H1 (cell line): ENCODE measurements at regions not wholly inside any gene's neighbourhood (a gene's known extent, or its start where the extent isn't known, plus 50 kb on each side); places are given as distances from the start of the nearest gene placed in this dataset.

Experiments used
- CTCF ChIA-PET: fragments of 300-600 bp; sonication (Branson Sonifier 250); formaldehyde crosslinking; loops from one replicate; lab custom pipeline; 2021; ENCODE audit not compliant: partially characterized antibody; lab: Charles Lee
- POLR2A ChIA-PET: fragments of 300-600 bp; sonication (Branson Sonifier 250); formaldehyde crosslinking; loops from one replicate; lab custom pipeline; 2021; ENCODE audit warnings: inconsistent platforms; ENCODE audit not compliant: partially characterized antibody; lab: Charles Lee
- DNase-seq, 2 experiments: peaks; one replicate each; pipeline versions ENCODE4 v3.0.0 to v3.0.0-alpha.2; 2010 to 2022; ENCODE audit warnings: low spot score in 2 of 2, low read depth in 1 of 2, mixed read lengths in 1 of 2
- FAIRE-seq: peaks from 2 replicates; lab custom pipeline; 2011; peaks lifted over from hg19 to GRCh38; lab: Jason Lieb, UNC
- H2AFZ ChIP-seq: 2 replicates; pipeline ENCODE4 v1.8.1; 2012; ENCODE audit warnings: low read length, inconsistent platforms
- H2AK5ac ChIP-seq: 2 replicates; pipeline ENCODE4 v1.6.1; 2013; ENCODE audit warnings: low read depth, low read length
- H2BK120ac ChIP-seq: replicated peaks from 2 replicates; pipeline ENCODE3; 2013; ENCODE audit warnings: low read depth, low read length, inconsistent platforms
- H2BK12ac ChIP-seq: 2 replicates; pipeline ENCODE4 v1.6.1; 2013; ENCODE audit warnings: low read depth, low read length
- H2BK15ac ChIP-seq: 2 replicates; pipeline ENCODE4 v1.6.1; 2013; ENCODE audit warnings: low read length
- H2BK20ac ChIP-seq: 2 replicates; pipeline ENCODE4 v1.6.1; 2013; ENCODE audit warnings: low read length
- H2BK5ac ChIP-seq: 2 replicates; pipeline ENCODE4 v1.6.1; 2013; ENCODE audit warnings: low read depth, low read length
- H3K14ac ChIP-seq: 2 replicates; pipeline ENCODE4 v1.6.1; 2013; ENCODE audit warnings: inconsistent platforms; ENCODE audit not compliant: insufficient read length
- H3K18ac ChIP-seq: 2 replicates; pipeline ENCODE4 v1.6.1; 2013; ENCODE audit warnings: low read length; ENCODE audit errors: extremely low read depth
- H3K23ac ChIP-seq: 2 replicates; pipeline ENCODE4 v1.6.1; 2013; ENCODE audit warnings: inconsistent platforms; ENCODE audit not compliant: insufficient read length
- H3K23me2 ChIP-seq: 2 replicates; pipeline ENCODE4 v1.6.1; 2013; ENCODE audit warnings: low read depth, low read length
- H3K27ac ChIP-seq: 2 replicates; pipeline ENCODE4 v1.6.1; 2011; ENCODE audit warnings: low read depth, low read length, inconsistent platforms
- H3K27me3 ChIP-seq, 4 experiments: replicated peaks in 1 of 4; 1 replicate in 1 of 4; 2 replicates in 3 of 4; pipeline versions ENCODE4 v1.6.1 to v1.8.1; 2011 to 2013; ENCODE audit warnings: low read length in 3 of 4, mild to moderate bottlenecking in 3 of 4, inconsistent platforms in 2 of 4, mixed read lengths in 2 of 4, moderate library complexity in 1 of 4; ENCODE audit not compliant: control insufficient read depth in 3 of 4, insufficient read depth in 3 of 4; ENCODE audit errors: extremely low read depth in 1 of 4
- H3K36me3 ChIP-seq, 4 experiments: 2 replicates each; pipeline versions ENCODE4 v1.6.1 to v1.8.1; 2011 to 2013; ENCODE audit warnings: mild to moderate bottlenecking in 4 of 4, low read length in 3 of 4, moderate library complexity in 2 of 4, control low read depth in 1 of 4, inconsistent platforms in 1 of 4; ENCODE audit not compliant: insufficient read depth in 4 of 4, control insufficient read depth in 2 of 4
- H3K4ac ChIP-seq: replicated peaks from 2 replicates; pipeline ENCODE3; 2013; ENCODE audit warnings: low read length, low read depth, mixed read lengths, inconsistent platforms; ENCODE audit not compliant: insufficient read length
- H3K4me1 ChIP-seq, 4 experiments: replicated peaks in 1 of 4; 1 replicate in 1 of 4; 2 replicates in 3 of 4; pipeline versions ENCODE4 v1.6.1 to v1.8.1; 2011 to 2013; ENCODE audit warnings: low read length in 3 of 4, inconsistent platforms in 2 of 4, mixed read lengths in 1 of 4; ENCODE audit not compliant: insufficient read depth in 4 of 4, control insufficient read depth in 3 of 4
- H3K4me2 ChIP-seq, 2 experiments: 2 replicates each; pipeline versions ENCODE4 v1.6.1 to v1.8.1; 2011 to 2013; ENCODE audit warnings: low read depth in 2 of 2, low read length in 2 of 2, control low read depth in 1 of 2, inconsistent platforms in 1 of 2, mild to moderate bottlenecking in 1 of 2; ENCODE audit not compliant: insufficient read depth in 1 of 2
- H3K4me3 ChIP-seq, 4 experiments: fragments of 200-600, 300-600 bp in 1 of 4; sonication (generic), shearing (Covaris generic), sonication (Bioruptor Twin) in 1 of 4; 2 replicates each; pipeline versions ENCODE4 v1.5.1 to v1.8.1; 2011 to 2016; ENCODE audit warnings: low read length in 4 of 4, low read depth in 3 of 4, control low read depth in 2 of 4, inconsistent platforms in 2 of 4, mild to moderate bottlenecking in 2 of 4, mixed read lengths in 1 of 4, moderate library complexity in 1 of 4; ENCODE audit not compliant: insufficient read depth in 2 of 4; ENCODE audit errors: extremely low read depth in 1 of 4
- H3K56ac ChIP-seq: replicated peaks from 2 replicates; pipeline ENCODE3; 2013; ENCODE audit warnings: low read depth, mild to moderate bottlenecking, mixed read lengths, low read length, inconsistent platforms; ENCODE audit not compliant: insufficient read length
- H3K79me1 ChIP-seq: 2 replicates; pipeline ENCODE4 v1.6.1; 2013; ENCODE audit warnings: low read depth, low read length, control low read depth
- H3K79me2 ChIP-seq, 2 experiments: 2 replicates each; pipeline versions ENCODE4 v1.6.1 to v1.8.1; 2012 to 2013; ENCODE audit warnings: low read length in 2 of 2, mild to moderate bottlenecking in 2 of 2, inconsistent platforms in 1 of 2; ENCODE audit not compliant: insufficient read depth in 2 of 2, control insufficient read depth in 1 of 2
- H3K9ac ChIP-seq, 4 experiments: replicated peaks in 1 of 4; 1 replicate in 1 of 4; 2 replicates in 3 of 4; pipeline versions ENCODE4 v1.6.1 to v1.8.1; 2011 to 2013; ENCODE audit warnings: low read depth in 3 of 4, low read length in 3 of 4, control low read depth in 2 of 4, mild to moderate bottlenecking in 2 of 4, moderate library complexity in 2 of 4, inconsistent platforms in 1 of 4; ENCODE audit errors: extremely low read depth in 1 of 4
- H3K9me3 ChIP-seq, 2 experiments: 2 replicates each; pipeline versions ENCODE4 v1.6.1 to v1.8.1; 2012 to 2013; ENCODE audit warnings: mild to moderate bottlenecking in 2 of 2, moderate library complexity in 2 of 2, control low read depth in 1 of 2, inconsistent platforms in 1 of 2, low read depth in 1 of 2, low read length in 1 of 2, mixed read lengths in 1 of 2; ENCODE audit not compliant: insufficient read depth in 2 of 2
- H4K20me1 ChIP-seq, 2 experiments: replicated peaks in 1 of 2; 2 replicates each; pipeline versions ENCODE3 to v1.8.1; 2011 to 2013; ENCODE audit warnings: inconsistent platforms in 2 of 2, low read length in 2 of 2, mild to moderate bottlenecking in 1 of 2; ENCODE audit not compliant: insufficient read depth in 2 of 2, control insufficient read depth in 1 of 2
- H4K5ac ChIP-seq: 2 replicates; pipeline ENCODE4 v1.6.1; 2013; ENCODE audit warnings: low read length, low read depth, mixed read lengths, inconsistent platforms; ENCODE audit not compliant: insufficient read length
- H4K8ac ChIP-seq: 2 replicates; pipeline ENCODE4 v1.8.0; 2013; ENCODE audit warnings: mild to moderate bottlenecking, moderate library complexity, low read length, inconsistent platforms; ENCODE audit not compliant: insufficient read depth; ENCODE audit errors: extremely low read depth
- H4K91ac ChIP-seq: replicated peaks from 2 replicates; pipeline ENCODE3; 2013; ENCODE audit warnings: low read length, mixed read lengths, inconsistent platforms; ENCODE audit not compliant: insufficient read length
- EP300 ChIP-seq, 2 experiments: IDR thresholded peaks; 1 replicate in 1 of 2; 2 replicates in 1 of 2; pipeline ENCODE4 v1.6.1; 2011 to 2012; ENCODE audit warnings: low read depth in 2 of 2, low read length in 2 of 2, mild to moderate bottlenecking in 2 of 2, borderline replicate concordance in 1 of 2, inconsistent platforms in 1 of 2, moderate library complexity in 1 of 2
- FOSL1 ChIP-seq: IDR thresholded peaks from 2 replicates; pipeline ENCODE4 v1.6.1; 2011; ENCODE audit warnings: mild to moderate bottlenecking, low read depth, low read length, moderate library complexity; ENCODE audit not compliant: insufficient read depth
- GTF2F1 ChIP-seq: IDR thresholded peaks from 2 replicates; pipeline ENCODE4 v1.6.1; 2012; ENCODE audit warnings: low read depth, low read length, improper control_type of control experiment, borderline replicate concordance
- MAFK ChIP-seq: IDR thresholded peaks from 2 replicates; pipeline ENCODE4 v1.6.1; 2012; ENCODE audit warnings: low read depth, mild to moderate bottlenecking, improper control_type of control experiment, low read length
- SP2 ChIP-seq: IDR thresholded peaks from 2 replicates; pipeline ENCODE4 v1.6.1; 2012; ENCODE audit warnings: mild to moderate bottlenecking, low read length, inconsistent platforms
- SRF ChIP-seq: IDR thresholded peaks from 2 replicates; pipeline ENCODE4 v1.6.1; 2011; ENCODE audit warnings: mild to moderate bottlenecking, low read depth, low read length, moderate library complexity
- TCF12 ChIP-seq: IDR thresholded peaks from 2 replicates; pipeline ENCODE4 v1.6.1; 2011; ENCODE audit warnings: low read depth, mild to moderate bottlenecking, low read length
- WGBS, 2 experiments: shearing (Covaris generic) in 1 of 2; methylation state at CpG; one replicate each; pipeline versions ENCODE4 v1.1.6 to v1.1.7; 2013 to 2015; ENCODE audit warnings: low lambda C conversion rate in 2 of 2, mixed read lengths in 2 of 2, inconsistent platforms in 1 of 2, low coverage in 1 of 2, missing lambda C conversion rate in 1 of 2; ENCODE audit not compliant: insufficient replicate concordance in 2 of 2, insufficient coverage in 1 of 2, insufficient read length in 1 of 2; ENCODE audit errors: extremely low coverage in 1 of 2, missing lambda C conversion rate in 1 of 2; 5-methylcytosine and 5-hydroxymethylcytosine counted together
- TF ChIP-seq, protein P1 (sequence below), 3 experiments: IDR thresholded peaks; 1 replicate in 2 of 3; 2 replicates in 1 of 3; pipeline versions ENCODE4 v1.5.1 to v1.6.1; 2011; ENCODE audit warnings: low read length in 3 of 3, mild to moderate bottlenecking in 3 of 3, inconsistent platforms in 2 of 3, low read depth in 1 of 3, moderate library complexity in 1 of 3; ENCODE audit not compliant: insufficient read depth in 1 of 3; ENCODE audit errors: control extremely low read depth in 1 of 3

DNA sequence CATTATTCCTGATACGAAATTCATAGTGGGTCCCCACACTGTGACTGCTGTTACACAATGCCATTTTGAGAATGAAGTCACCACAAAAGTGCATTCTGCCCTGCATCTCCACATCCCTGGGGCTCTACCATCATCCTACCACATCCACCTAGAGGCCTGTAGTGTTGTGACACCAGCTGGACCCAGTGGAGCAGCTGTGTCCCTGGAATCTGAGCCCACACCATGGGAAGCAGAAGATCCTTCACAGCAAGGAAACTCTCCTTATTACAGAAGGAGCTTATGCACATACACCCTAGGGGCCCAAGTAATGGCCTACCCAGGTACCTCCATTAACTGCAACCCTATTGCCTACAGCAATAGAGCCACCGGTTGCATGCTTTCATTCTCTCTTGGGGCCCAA lies 566.6 kb upstream of the EPHA7 start:
- CTCF ChIA-PET: interaction anchor here (0.6 to 1.2 kb wide), 3 partner anchors 88 to 268 kb away, joined by 3 to 4 read pairs (median 3); no protein-coding TSS in a partner anchor
- Histone ChIP-seq H4K8ac (no peak overlapping the region), H3K9ac (no peak overlapping the region), H3K36me3 (no peaks in the 10 kb centered on the region), H3K18ac (no peak overlapping the region), H3K4me1 (no peaks in the 10 kb centered on the region), H3K4ac (no peak overlapping the region), H2AK5ac (no peak overlapping the region), H3K79me2 (no peaks in the 10 kb centered on the region), H2BK5ac (no peak overlapping the region), H3K79me1 (no peaks in the 10 kb centered on the region), H3K14ac (no peak overlapping the region), H2BK12ac (no peak overlapping the region), H4K20me1 (no peaks in the 10 kb centered on the region), H4K91ac (no peak overlapping the region), H3K23ac (no peak overlapping the region), H2BK20ac (no peak overlapping the region), H3K56ac (no peak overlapping the region), H3K23me2 (no peaks in the 10 kb centered on the region; the same call in 1 of the 2 replicates), H3K27ac (no peak overlapping the region), H3K4me2 (no peak overlapping the region), H3K4me3 (no peak overlapping the region), H2BK15ac (no peak overlapping the region), H4K5ac (no peak overlapping the region), H2AFZ (no peak overlapping the region), H3K9me3 (no peaks in the 10 kb centered on the region), H3K27me3 (no peaks in the 10 kb centered on the region), H2BK120ac (peak overlapping the region; percentile 21)
- 87% methylated on average over 2 of the region's 2 CpGs; no CpG with 5 or more reads in 1 of the 2 experiments for WGBS, 2 experiments
- TF ChIP-seq, protein P1, sequence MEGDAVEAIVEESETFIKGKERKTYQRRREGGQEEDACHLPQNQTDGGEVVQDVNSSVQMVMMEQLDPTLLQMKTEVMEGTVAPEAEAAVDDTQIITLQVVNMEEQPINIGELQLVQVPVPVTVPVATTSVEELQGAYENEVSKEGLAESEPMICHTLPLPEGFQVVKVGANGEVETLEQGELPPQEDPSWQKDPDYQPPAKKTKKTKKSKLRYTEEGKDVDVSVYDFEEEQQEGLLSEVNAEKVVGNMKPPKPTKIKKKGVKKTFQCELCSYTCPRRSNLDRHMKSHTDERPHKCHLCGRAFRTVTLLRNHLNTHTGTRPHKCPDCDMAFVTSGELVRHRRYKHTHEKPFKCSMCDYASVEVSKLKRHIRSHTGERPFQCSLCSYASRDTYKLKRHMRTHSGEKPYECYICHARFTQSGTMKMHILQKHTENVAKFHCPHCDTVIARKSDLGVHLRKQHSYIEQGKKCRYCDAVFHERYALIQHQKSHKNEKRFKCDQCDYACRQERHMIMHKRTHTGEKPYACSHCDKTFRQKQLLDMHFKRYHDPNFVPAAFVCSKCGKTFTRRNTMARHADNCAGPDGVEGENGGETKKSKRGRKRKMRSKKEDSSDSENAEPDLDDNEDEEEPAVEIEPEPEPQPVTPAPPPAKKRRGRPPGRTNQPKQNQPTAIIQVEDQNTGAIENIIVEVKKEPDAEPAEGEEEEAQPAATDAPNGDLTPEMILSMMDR (IDR thresholded peaks at IDR 0.05; ENCODE audit: control extremely low read depth in 1 of 3, insufficient read depth in 1 of 3, low read depth in 1 of 3, low read length in 3 of 3): peak in 1 of 3 experiments; percentile 6; a peak in 1 of 4 replicates
- TF ChIP-seq SP2 (no peak), SRF (no peak), GTF2F1 (no peak), TCF12 (no peak), EP300 (IDR thresholded peaks at IDR 0.05; ENCODE audit: borderline replicate concordance in 1 of 2, low read depth in 2 of 2, low read length in 2 of 2) (no peak), FOSL1 (no peak), MAFK (no peak)
- POLR2A ChIA-PET: no interaction called here
- DNase-seq: no peak
- no peak for FAIRE-seq
